BLaER1 treated with 17β-estradiol and CSF1 and Interleukin-3, amounts not matched to agents 10 nM and 100 nM (cell line): ENCODE measurements at regions not wholly inside any gene's neighbourhood (a gene's known extent, or its start where the extent isn't known, plus 50 kb on each side); places are given as distances from the start of the nearest gene placed in this dataset.
"Not testable (repeated sequence)": the region's sequence is repeated elsewhere in the genome, so short reads cannot be mapped to it uniquely, and the experiment has no call there.

Experiments used
- H3K27ac ChIP-seq, 11 experiments: shearing (Covaris generic); formaldehyde crosslinking; 2 replicates each; pipeline ENCODE4 v1.8.1; 2022
- H3K27me3 ChIP-seq, 11 experiments: shearing (Covaris generic); formaldehyde crosslinking; 2 replicates each; pipeline ENCODE4 v1.8.1; 2022
- H3K36me3 ChIP-seq, 11 experiments: shearing (Covaris generic); formaldehyde crosslinking; 2 replicates each; pipeline ENCODE4 v1.8.1; 2022
- H3K4me1 ChIP-seq, 10 experiments: shearing (Covaris generic); formaldehyde crosslinking; 2 replicates each; pipeline ENCODE4 v1.8.1; 2022
- H3K4me2 ChIP-seq, 11 experiments: shearing (Covaris generic); formaldehyde crosslinking; 2 replicates each; pipeline ENCODE4 v1.8.1; 2022
- H3K4me3 ChIP-seq, 10 experiments: shearing (Covaris generic); formaldehyde crosslinking; 2 replicates each; pipeline ENCODE4 v1.8.1; 2022
- H3K9ac ChIP-seq, 11 experiments: shearing (Covaris generic); formaldehyde crosslinking; 2 replicates each; pipeline ENCODE4 v1.8.1; 2022
- H3K9me3 ChIP-seq, 11 experiments: shearing (Covaris generic); formaldehyde crosslinking; replicated peaks in 1 of 11; 2 replicates each; pipeline ENCODE4 v1.8.1; 2022
- H4K20me1 ChIP-seq, 11 experiments: shearing (Covaris generic); formaldehyde crosslinking; 2 replicates each; pipeline ENCODE4 v1.8.1; 2022
- Cebpa-rat ChIP-seq, 11 experiments: shearing (Covaris generic); IDR thresholded peaks; 2 replicates each; pipeline ENCODE4 v1.8.1; 2022

GRCh38 chrX:42384956-42385355 lies 393.0 kb downstream of the PPP1R2C start:
- TF ChIP-seq Cebpa-rat (IDR thresholded peaks at IDR 0.05), result no peak
- Histone ChIP-seq H3K27me3 (peaks cover 94 to 100% (median 100%) of the 10 kb centered on the region in 11 experiments), H4K20me1 (peaks cover 0 to 4% (median 0%) of the 10 kb centered on the region in 11 experiments; a peak in 1 of 22 replicates), H3K4me2 (no peak overlapping the region), H3K9ac (no peak overlapping the region), H3K27ac (no peak overlapping the region), H3K36me3 (no peaks in the 10 kb centered on the region), H3K4me3 (no peak overlapping the region), H3K4me1 (no peaks in the 10 kb centered on the region), H3K9me3 (no peaks in the 10 kb centered on the region)

- H3K36me3 ChIP-seq, result no peaks in the 10 kb centered on the region
- H3K4me2 ChIP-seq, result no peak overlapping the region
- no peak overlapping the region for H3K4me3 ChIP-seq
- H3K9ac ChIP-seq, result no peak overlapping the region
- H3K27me3 ChIP-seq, result peaks cover 85 to 98% (median 95%) of the 10 kb centered on the region in 11 experiments
- H3K27ac ChIP-seq, result no peak overlapping the region
- H4K20me1 ChIP-seq, result peaks cover 0 to 4% (median 0%) of the 10 kb centered on the region in 11 experiments; a peak in 3 of 22 replicates
- H3K9me3 ChIP-seq, result no peaks in the 10 kb centered on the region
- no peaks in the 10 kb centered on the region for H3K4me1 ChIP-seq
- TF ChIP-seq Cebpa-rat (IDR thresholded peaks at IDR 0.05), result no peak
These were observed 399.1 kb downstream of the PPP1R2C start for GRCh38 chrX:42378857-42379256.

- no peaks in the 10 kb centered on the region for H3K4me1 ChIP-seq
- peaks cover 0 to 11% (median 0%) of the 10 kb centered on the region in 11 experiments; a peak in 3 of 22 replicates for H4K20me1 ChIP-seq
- H3K4me2 ChIP-seq, result no peak overlapping the region
- peaks cover 90 to 98% (median 94%) of the 10 kb centered on the region in 11 experiments for H3K27me3 ChIP-seq
- H3K27ac ChIP-seq, result no peak overlapping the region
- no peak for TF ChIP-seq Cebpa-rat (IDR thresholded peaks at IDR 0.05)
- H3K9me3 ChIP-seq, result no peaks in the 10 kb centered on the region
- H3K9ac ChIP-seq, result no peak overlapping the region
- H3K36me3 ChIP-seq, result no peaks in the 10 kb centered on the region
- H3K4me3 ChIP-seq, result no peak overlapping the region
These were observed 402.9 kb downstream of the PPP1R2C start for GRCh38 chrX:42375086-42375485.

- H3K9ac ChIP-seq, result no peak overlapping the region
- no peaks in the 10 kb centered on the region for H3K4me1 ChIP-seq
- peaks cover 95 to 100% (median 100%) of the 10 kb centered on the region in 11 experiments for H3K27me3 ChIP-seq
- H3K27ac ChIP-seq, result no peak overlapping the region
- H3K36me3 ChIP-seq, result no peaks in the 10 kb centered on the region
- H3K9me3 ChIP-seq, result no peaks in the 10 kb centered on the region
- no peak overlapping the region for H3K4me2 ChIP-seq
- peaks cover 0 to 8% (median 0%) of the 10 kb centered on the region in 11 experiments; a peak in 3 of 22 replicates for H4K20me1 ChIP-seq
- TF ChIP-seq Cebpa-rat (IDR thresholded peaks at IDR 0.05), result no peak
- H3K4me3 ChIP-seq, result no peak overlapping the region
These were observed 411.8 kb downstream of the PPP1R2C start for GRCh38 chrX:42366181-42366580.

- Histone ChIP-seq H3K4me3 (no peak overlapping the region), H3K9me3 (no peaks in the 10 kb centered on the region), H3K27ac (no peak overlapping the region), H3K27me3 (peaks cover 83 to 100% (median 96%) of the 10 kb centered on the region in 11 experiments), H3K4me2 (no peak overlapping the region), H3K36me3 (no peaks in the 10 kb centered on the region), H3K9ac (no peak overlapping the region), H4K20me1 (no peaks in the 10 kb centered on the region; a peak in 1 of 22 replicates), H3K4me1 (no peaks in the 10 kb centered on the region)
- no peak for TF ChIP-seq Cebpa-rat (IDR thresholded peaks at IDR 0.05)
These were observed 415.7 kb downstream of the PPP1R2C start for GRCh38 chrX:42362219-42362618.

- not testable (repeated sequence) for H3K27ac ChIP-seq, H3K4me3 ChIP-seq, H3K4me2 ChIP-seq, H3K36me3 ChIP-seq, H3K4me1 ChIP-seq, H3K9ac ChIP-seq, H4K20me1 ChIP-seq
- H3K27me3 ChIP-seq, result peaks cover 63 to 100% (median 93%) of the 10 kb centered on the region in 11 experiments
- H3K9me3 ChIP-seq, result peaks cover 0 to 18% (median 2%) of the 10 kb centered on the region in 11 experiments; a peak in 5 of 22 replicates
These were observed 419.6 kb upstream of the CASK start for GRCh38 chrX:42342981-42343380.
